ENCODE measurements at regions not wholly inside any gene's neighbourhood (a gene's known extent, or its start where the extent isn't known, plus 50 kb on each side); places are given as distances from the start of the nearest gene placed in this dataset.

- DNase-seq = no peak
- Mint-ChIP-seq H3K9me3 (peaks cover 12% of the 10 kb centered on the region), H3K27me3 (ENCODE audit: low read depth) (no peaks in the 10 kb centered on the region)
Observed at GRCh38 chr10:36375107-36375506, 733.0 kb upstream of the FZD8 start.

GRCh38 chr10:36373424-36374096 lies 731.5 kb upstream of the FZD8 start:
- Mint-ChIP-seq H3K4me1 (ENCODE audit: low read depth) (no peaks in the 10 kb centered on the region), H3K36me3 (ENCODE audit: insufficient read depth) (no peaks in the 10 kb centered on the region), H3K9me3 (peaks cover 13% of the 10 kb centered on the region), H3K4me3 (no peak overlapping the region), H3K27me3 (ENCODE audit: low read depth) (no peaks in the 10 kb centered on the region)
- DNase-seq (no peak), ATAC-seq (no peak)

More at GRCh38 chr10:36375107-36375506, 733.0 kb upstream of the FZD8 start:
- Mint-ChIP-seq H3K4me3 (no peak overlapping the region), H3K36me3 (ENCODE audit: insufficient read depth) (no peaks in the 10 kb centered on the region), H3K4me1 (ENCODE audit: low read depth) (no peaks in the 10 kb centered on the region)
- ATAC-seq = no peak

GRCh38 chr10:36367362-36367761 lies 725.3 kb upstream of the FZD8 start:
- Mint-ChIP-seq H3K27me3 (ENCODE audit: low read depth) (no peaks in the 10 kb centered on the region), H3K4me3 (no peak overlapping the region), H3K9me3 (peaks cover 11% of the 10 kb centered on the region), H3K36me3 (ENCODE audit: insufficient read depth) (no peaks in the 10 kb centered on the region), H3K4me1 (ENCODE audit: low read depth) (no peaks in the 10 kb centered on the region)
- no peak for ATAC-seq
- DNase-seq = no peak

- Mint-ChIP-seq H3K9me3 (peaks cover 8% of the 10 kb centered on the region), H3K27me3 (ENCODE audit: low read depth) (no peaks in the 10 kb centered on the region), H3K4me1 (ENCODE audit: low read depth) (no peaks in the 10 kb centered on the region), H3K4me3 (no peak overlapping the region), H3K36me3 (ENCODE audit: insufficient read depth) (no peaks in the 10 kb centered on the region)
- ATAC-seq (no peak), DNase-seq (no peak)
Observed at GRCh38 chr10:36366843-36367242, 724.7 kb upstream of the FZD8 start.

GRCh38 chr10:36366065-36366464 lies 724.0 kb upstream of the FZD8 start:
- DNase-seq = no peak

GRCh38 chr10:36362257-36362656 lies 720.2 kb upstream of the FZD8 start:
- no peak for ATAC-seq

More at GRCh38 chr10:36366065-36366464, 724.0 kb upstream of the FZD8 start:
- Mint-ChIP-seq H3K27me3 (ENCODE audit: low read depth) (no peaks in the 10 kb centered on the region), H3K36me3 (ENCODE audit: insufficient read depth) (no peaks in the 10 kb centered on the region), H3K4me1 (ENCODE audit: low read depth) (no peaks in the 10 kb centered on the region), H3K9me3 (peaks cover 8% of the 10 kb centered on the region), H3K4me3 (no peak overlapping the region)
- ATAC-seq = no peak

GRCh38 chr10:36358736-36359135 lies 716.6 kb upstream of the FZD8 start:
- Mint-ChIP-seq H3K36me3 (ENCODE audit: insufficient read depth) (no peaks in the 10 kb centered on the region), H3K9me3 (peaks cover 5% of the 10 kb centered on the region), H3K4me3 (no peak overlapping the region), H3K27me3 (ENCODE audit: low read depth) (no peaks in the 10 kb centered on the region), H3K4me1 (ENCODE audit: low read depth) (no peaks in the 10 kb centered on the region)
- DNase-seq = no peak
- no peak for ATAC-seq

More at GRCh38 chr10:36362257-36362656, 720.2 kb upstream of the FZD8 start:
- Mint-ChIP-seq H3K27me3 (ENCODE audit: low read depth) (no peaks in the 10 kb centered on the region), H3K36me3 (ENCODE audit: insufficient read depth) (no peaks in the 10 kb centered on the region), H3K4me3 (no peak overlapping the region), H3K4me1 (ENCODE audit: low read depth) (no peaks in the 10 kb centered on the region), H3K9me3 (peaks cover 9% of the 10 kb centered on the region)
- no peak for DNase-seq

- no peak for ATAC-seq
- Mint-ChIP-seq H3K4me1 (ENCODE audit: low read depth) (no peaks in the 10 kb centered on the region), H3K36me3 (ENCODE audit: insufficient read depth) (no peaks in the 10 kb centered on the region), H3K9me3 (peaks cover 4% of the 10 kb centered on the region), H3K27me3 (ENCODE audit: low read depth) (no peaks in the 10 kb centered on the region), H3K4me3 (no peak overlapping the region)
- DNase-seq = no peak
Observed at GRCh38 chr10:36354633-36355032, 712.5 kb upstream of the FZD8 start.

GRCh38 chr10:36351159-36351558 lies 709.1 kb upstream of the FZD8 start:
- no peak overlapping the region for H3K4me3 Mint-ChIP-seq
- no peaks in the 10 kb centered on the region for H3K4me1 Mint-ChIP-seq (ENCODE audit: low read depth)
- no peaks in the 10 kb centered on the region for H3K27me3 Mint-ChIP-seq (ENCODE audit: low read depth)
- DNase-seq (no peak), ATAC-seq (no peak)
- H3K9me3 Mint-ChIP-seq = peaks cover 5% of the 10 kb centered on the region
- no peaks in the 10 kb centered on the region for H3K36me3 Mint-ChIP-seq (ENCODE audit: insufficient read depth)

GRCh38 chr10:36349445-36350078 lies 707.5 kb upstream of the FZD8 start:
- no peak for DNase-seq
- no peak for ATAC-seq
- no peaks in the 10 kb centered on the region for H3K27me3 Mint-ChIP-seq (ENCODE audit: low read depth)
- H3K36me3 Mint-ChIP-seq (ENCODE audit: insufficient read depth) = no peaks in the 10 kb centered on the region
- no peak overlapping the region for H3K4me3 Mint-ChIP-seq
- peaks cover 6% of the 10 kb centered on the region for H3K9me3 Mint-ChIP-seq
- no peaks in the 10 kb centered on the region for H3K4me1 Mint-ChIP-seq (ENCODE audit: low read depth)

- H3K36me3 Mint-ChIP-seq (ENCODE audit: insufficient read depth) = no peaks in the 10 kb centered on the region
- H3K4me3 Mint-ChIP-seq = no peak overlapping the region
- H3K9me3 Mint-ChIP-seq = peaks cover 9% of the 10 kb centered on the region
- no peaks in the 10 kb centered on the region for H3K27me3 Mint-ChIP-seq (ENCODE audit: low read depth)
- ATAC-seq (no peak), DNase-seq (no peak)
- H3K4me1 Mint-ChIP-seq (ENCODE audit: low read depth) = no peaks in the 10 kb centered on the region
Observed at GRCh38 chr10:36345807-36346206, 703.7 kb upstream of the FZD8 start.

- no peak for DNase-seq
- Mint-ChIP-seq H3K4me3 (no peak overlapping the region), H3K9me3 (peaks cover 9% of the 10 kb centered on the region)
Observed at GRCh38 chr10:36345175-36345533, 703.1 kb upstream of the FZD8 start.

GRCh38 chr10:36344240-36345174 lies 702.4 kb upstream of the FZD8 start:
- no peak for ATAC-seq
- DNase-seq = no peak
- Mint-ChIP-seq H3K9me3 (peaks cover 9% of the 10 kb centered on the region), H3K27me3 (ENCODE audit: low read depth) (no peaks in the 10 kb centered on the region), H3K4me3 (no peak overlapping the region), H3K4me1 (ENCODE audit: low read depth) (no peaks in the 10 kb centered on the region), H3K36me3 (ENCODE audit: insufficient read depth) (no peaks in the 10 kb centered on the region)

More at GRCh38 chr10:36345175-36345533, 703.1 kb upstream of the FZD8 start:
- H3K4me1 Mint-ChIP-seq (ENCODE audit: low read depth) = no peaks in the 10 kb centered on the region
- no peaks in the 10 kb centered on the region for H3K36me3 Mint-ChIP-seq (ENCODE audit: insufficient read depth)
- H3K27me3 Mint-ChIP-seq (ENCODE audit: low read depth) = no peaks in the 10 kb centered on the region
- no peak for ATAC-seq

GRCh38 chr10:36342781-36343180 lies 700.7 kb upstream of the FZD8 start:
- ATAC-seq = no peak
- H3K36me3 Mint-ChIP-seq (ENCODE audit: insufficient read depth) = no peaks in the 10 kb centered on the region
- H3K4me3 Mint-ChIP-seq = no peak overlapping the region
- peaks cover 5% of the 10 kb centered on the region for H3K9me3 Mint-ChIP-seq
- H3K27me3 Mint-ChIP-seq (ENCODE audit: low read depth) = no peaks in the 10 kb centered on the region
- no peaks in the 10 kb centered on the region for H3K4me1 Mint-ChIP-seq (ENCODE audit: low read depth)
- no peak for DNase-seq
